Stomach (tissue), 8 donors: ENCODE measurements at regions not wholly inside any gene's neighbourhood (a gene's known extent, or its start where the extent isn't known, plus 50 kb on each side); places are given as distances from the start of the nearest gene placed in this dataset.

ENCODE experiments used
- DNase-seq, 2 donors: peaks; one replicate each; pipeline versions ENCODE4 v3.0.0 to v3.0.0-alpha.2; 2013 to 2019
- H3K27ac ChIP-seq, 5 donors: fragments of 200-600 bp in 4 of 5; sonication (generic) in 4 of 5; one replicate each; pipeline ENCODE4 v1.5.1; 2013 to 2019; ENCODE audit warnings: mild to moderate bottlenecking in 1 of 5, moderate library complexity in 1 of 5
- H3K27me3 ChIP-seq, 3 donors: fragments of 200-600 bp; sonication (generic); one replicate each; pipeline ENCODE4 v1.5.1; 2017 to 2019; ENCODE audit warnings: mixed run types in 1 of 3
- H3K36me3 ChIP-seq, 4 donors: fragments of 200-600 bp; sonication (generic); 1 replicate in 3 of 4; 2 replicates in 1 of 4; pipeline ENCODE4 v1.5.1; 2016 to 2019
- H3K4me1 ChIP-seq, 4 donors: fragments of 200-600 bp; sonication (generic); one replicate each; pipeline ENCODE4 v1.5.1; 2016 to 2019
- H3K4me3 ChIP-seq, 4 donors: fragments of 200-600 bp; sonication (generic) in 3 of 4; one replicate each; pipeline ENCODE4 v1.5.1; 2016 to 2019; ENCODE audit warnings: mild to moderate bottlenecking in 1 of 4
- H3K9me3 ChIP-seq, 4 donors: fragments of 200-600 bp; sonication (generic); one replicate each; pipeline ENCODE4 v1.5.1; 2016 to 2019
- EP300 ChIP-seq: sonication (generic); formaldehyde crosslinking; IDR thresholded peaks from one replicate; pipeline ENCODE4 v1.6.1; 2017; ENCODE audit warnings: antibody characterized with exemption
- POLR2A ChIP-seq, 4 donors: fragments of 450-650 bp; IDR thresholded peaks; one replicate each; pipeline ENCODE4 v1.6.1; 2016; ENCODE audit warnings: antibody characterized with exemption in 4 of 4, control low read depth in 2 of 4, mild to moderate bottlenecking in 1 of 4, moderate library complexity in 1 of 4
- POLR2AphosphoS5 ChIP-seq, 3 donors: sonication (generic); formaldehyde crosslinking; IDR thresholded peaks; one replicate each; pipeline ENCODE4 v1.6.1; 2016; ENCODE audit warnings: antibody characterized with exemption in 3 of 3
- WGBS, 5 donors: extraction: QIAGEN DNeasy Blood & Tissue Kit in 3 of 5; methylation state at CpG; one replicate each; pipeline versions ENCODE4 v1.1.5 to v1.1.7; 2013 to 2018; 5-methylcytosine and 5-hydroxymethylcytosine counted together
- intact Hi-C: fragments of 100-400 bp; cut with DNase I; formaldehyde crosslinking; loops from one replicate; pipeline ENCODE4 v1.15.1; 2023; ENCODE audit warnings: low total_unique reads
- TF ChIP-seq, protein P1 (sequence below), 7 experiments: fragments of 450-650 bp in 4 of 7; fragments of 200-600 bp in 3 of 7; sonication (generic) in 3 of 7; IDR thresholded peaks; one replicate each; pipeline ENCODE4 v1.5.1; 2016 to 2019; ENCODE audit warnings: antibody characterized with exemption in 7 of 7, control low read depth in 2 of 7, mild to moderate bottlenecking in 1 of 7
- donor health status: healthy with polysubstance abuse.
- donor health status: Bipolar disorder and iron deficiency.
- donor health status: healthy.

DNA sequence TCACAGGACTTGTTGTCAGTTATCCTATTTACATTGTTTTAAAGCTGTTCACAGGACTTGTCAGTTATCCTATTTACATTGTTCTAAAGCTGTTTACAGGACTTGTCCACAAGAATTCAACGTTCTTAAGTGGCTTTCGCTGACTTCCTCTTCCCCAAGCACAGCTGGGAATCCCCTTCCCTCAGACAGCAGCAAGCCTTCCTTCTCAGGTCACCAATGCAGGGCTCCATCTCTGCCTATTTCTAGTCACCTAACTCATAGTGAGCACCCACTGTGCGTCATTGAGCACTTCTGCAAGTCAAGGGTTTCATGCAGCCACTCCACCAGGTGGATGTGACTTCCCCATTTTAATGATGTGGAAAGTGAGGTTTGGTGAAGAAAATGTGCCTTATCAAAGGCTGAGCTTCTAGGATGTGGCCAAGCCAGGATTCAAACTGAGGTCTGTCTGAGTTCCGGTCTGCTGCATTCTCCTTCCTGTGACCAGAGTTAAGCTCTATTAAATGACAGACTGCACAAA is 109.8 kb upstream of the ZNF462 start:
- peak in 1 of 2 donors; percentile 54 for DNase-seq
- TF ChIP-seq EP300 (no peak), POLR2AphosphoS5 (IDR thresholded peaks at IDR 0.05) (no peak), POLR2A (IDR thresholded peaks at IDR 0.05) (no peak)
- TF ChIP-seq, protein P1, sequence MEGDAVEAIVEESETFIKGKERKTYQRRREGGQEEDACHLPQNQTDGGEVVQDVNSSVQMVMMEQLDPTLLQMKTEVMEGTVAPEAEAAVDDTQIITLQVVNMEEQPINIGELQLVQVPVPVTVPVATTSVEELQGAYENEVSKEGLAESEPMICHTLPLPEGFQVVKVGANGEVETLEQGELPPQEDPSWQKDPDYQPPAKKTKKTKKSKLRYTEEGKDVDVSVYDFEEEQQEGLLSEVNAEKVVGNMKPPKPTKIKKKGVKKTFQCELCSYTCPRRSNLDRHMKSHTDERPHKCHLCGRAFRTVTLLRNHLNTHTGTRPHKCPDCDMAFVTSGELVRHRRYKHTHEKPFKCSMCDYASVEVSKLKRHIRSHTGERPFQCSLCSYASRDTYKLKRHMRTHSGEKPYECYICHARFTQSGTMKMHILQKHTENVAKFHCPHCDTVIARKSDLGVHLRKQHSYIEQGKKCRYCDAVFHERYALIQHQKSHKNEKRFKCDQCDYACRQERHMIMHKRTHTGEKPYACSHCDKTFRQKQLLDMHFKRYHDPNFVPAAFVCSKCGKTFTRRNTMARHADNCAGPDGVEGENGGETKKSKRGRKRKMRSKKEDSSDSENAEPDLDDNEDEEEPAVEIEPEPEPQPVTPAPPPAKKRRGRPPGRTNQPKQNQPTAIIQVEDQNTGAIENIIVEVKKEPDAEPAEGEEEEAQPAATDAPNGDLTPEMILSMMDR (IDR thresholded peaks at IDR 0.05) = no peak
- peaks cover 0 to 17% (median 6%) of the 10 kb centered on the region in 4 donors for H3K4me1 ChIP-seq
- no peaks in the 10 kb centered on the region for H3K27me3 ChIP-seq
- H3K9me3 ChIP-seq = no peaks in the 10 kb centered on the region
- 35 to 39% (median 38%) methylated on average over 4 of the region's 4 CpGs for WGBS, 5 donors
- intact Hi-C loops = no loop called here
- H3K27ac ChIP-seq = no peak overlapping the region
- no peak overlapping the region for H3K4me3 ChIP-seq
- no peaks in the 10 kb centered on the region for H3K36me3 ChIP-seq

DNA sequence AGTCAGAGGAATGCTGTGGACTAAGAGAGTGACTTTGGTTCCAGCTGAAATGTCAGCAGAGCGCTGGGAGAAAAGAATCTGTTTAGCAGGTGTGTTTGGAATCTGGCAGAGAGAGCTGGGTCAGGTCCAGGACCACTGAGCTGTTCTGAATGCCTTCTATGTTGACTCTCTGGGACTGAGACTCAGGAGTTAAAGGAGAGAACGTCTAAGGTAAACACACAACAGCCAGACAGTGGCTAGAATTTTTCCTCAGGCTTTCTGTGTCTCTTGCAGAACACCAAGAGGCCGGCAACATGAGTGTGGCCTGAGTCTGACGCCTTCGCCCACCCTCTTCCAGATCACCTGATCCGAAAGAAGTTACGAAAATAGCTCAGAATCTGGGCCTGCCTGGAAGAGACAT is 107.2 kb upstream of the ZNF462 start:
- H3K4me3 ChIP-seq = no peak overlapping the region
- peaks cover 0 to 17% (median 6%) of the 10 kb centered on the region in 4 donors for H3K4me1 ChIP-seq

DNA sequence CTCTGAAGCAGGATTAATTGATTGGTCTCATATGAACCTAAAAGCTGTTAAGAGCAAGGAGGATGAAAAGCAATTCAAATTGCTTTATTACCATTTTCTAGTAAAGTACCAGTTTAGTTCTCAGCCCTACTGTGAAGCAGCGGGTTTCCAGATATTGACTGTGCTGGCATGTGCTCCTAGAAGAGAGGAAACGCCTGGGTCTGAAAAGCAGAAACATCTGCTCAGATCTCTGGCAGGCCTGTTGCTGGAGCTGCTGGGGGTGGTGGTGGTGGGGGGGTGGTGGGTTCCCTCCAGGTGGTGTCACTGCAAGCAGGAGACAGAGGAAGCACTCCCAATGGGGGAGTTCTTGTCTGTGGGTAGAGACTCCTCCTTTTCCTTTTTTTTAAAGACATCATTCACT is 105.5 kb upstream of the ZNF462 start:
- DNase-seq = no peak
- H3K4me1 ChIP-seq = peaks cover 0 to 17% (median 6%) of the 10 kb centered on the region in 4 donors
- H3K4me3 ChIP-seq = no peak overlapping the region
- 51 to 79% (median 64%) methylated on average over 2 of the region's 2 CpGs for WGBS, 5 donors
- TF ChIP-seq EP300 = no peak
- TF ChIP-seq POLR2A (IDR thresholded peaks at IDR 0.05) = no peak
- TF ChIP-seq, protein P1 (IDR thresholded peaks at IDR 0.05) = no peak
- no peak for TF ChIP-seq POLR2AphosphoS5 (IDR thresholded peaks at IDR 0.05)
- H3K27ac ChIP-seq = no peak overlapping the region
- H3K9me3 ChIP-seq = no peaks in the 10 kb centered on the region
- no peaks in the 10 kb centered on the region for H3K27me3 ChIP-seq
- intact Hi-C loops = no loop called here
- no peaks in the 10 kb centered on the region for H3K36me3 ChIP-seq

More for the DNA sequence above, 107.2 kb upstream of the ZNF462 start:
- peak overlapping the region in 4 of 5 donors; percentile 7 to 64 (median 34) for H3K27ac ChIP-seq
- TF ChIP-seq, protein P1 (IDR thresholded peaks at IDR 0.05) = no peak
- peak in 1 of 3 donors; percentile 45 for TF ChIP-seq POLR2AphosphoS5 (IDR thresholded peaks at IDR 0.05)
- WGBS, 5 donors = 28 to 47% (median 34%) methylated on average over 7 of the region's 7 CpGs
- no peaks in the 10 kb centered on the region for H3K27me3 ChIP-seq
- peak; percentile 48 to 76 for DNase-seq
- no peaks in the 10 kb centered on the region for H3K9me3 ChIP-seq
- intact Hi-C loops = no loop called here
- no peaks in the 10 kb centered on the region for H3K36me3 ChIP-seq

DNA sequence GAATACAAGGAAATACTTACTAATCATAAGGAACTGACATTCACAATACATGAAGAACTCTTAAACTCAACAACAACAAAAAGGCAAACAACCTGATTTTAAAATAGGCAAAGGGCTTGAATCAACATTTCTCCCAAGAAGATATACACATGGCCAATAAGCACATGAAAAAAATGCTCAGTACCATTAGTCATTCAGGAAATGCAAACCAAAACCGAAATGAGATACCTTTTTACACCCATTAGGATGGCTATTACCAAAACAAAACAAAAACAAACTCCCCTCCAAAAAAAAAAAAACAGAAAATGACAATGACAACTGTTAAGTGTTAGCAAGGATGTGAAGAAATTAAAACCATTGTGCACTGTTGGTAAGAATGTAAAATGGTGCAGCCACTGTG is 104.1 kb upstream of the ZNF462 start:
- Histone ChIP-seq H3K4me3 (no peak overlapping the region), H3K4me1 (peaks cover 0 to 17% (median 6%) of the 10 kb centered on the region in 4 donors), H3K27me3 (no peaks in the 10 kb centered on the region), H3K9me3 (no peaks in the 10 kb centered on the region), H3K36me3 (no peaks in the 10 kb centered on the region), H3K27ac (no peak overlapping the region)
- intact Hi-C loops = no loop called here
- DNase-seq = no peak
- TF ChIP-seq POLR2AphosphoS5 (IDR thresholded peaks at IDR 0.05) = no peak
- WGBS, 5 donors = 26 to 72% (median 58%) methylated on average over 1 of the region's 1 CpG

DNA sequence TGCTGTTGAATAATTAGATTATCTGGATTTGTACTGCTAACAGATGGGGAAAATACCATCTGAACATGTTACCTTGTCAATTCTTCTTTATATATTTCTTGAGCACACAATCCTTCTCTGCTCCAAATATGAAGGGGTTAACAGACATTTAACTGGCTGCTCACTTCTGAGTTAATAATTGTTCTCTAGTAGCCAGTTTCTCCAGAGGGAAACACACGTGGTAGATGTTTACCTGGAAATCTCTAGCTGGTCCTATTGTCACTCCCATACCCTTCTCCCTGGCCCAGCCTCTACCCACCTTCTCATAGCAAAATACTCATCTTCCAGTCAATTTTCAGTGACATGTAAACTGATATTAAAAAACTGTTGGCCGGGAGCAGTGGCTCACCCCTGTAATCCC is 101.5 kb upstream of the ZNF462 start:
- Histone ChIP-seq H3K27me3 (no peaks in the 10 kb centered on the region), H3K36me3 (no peaks in the 10 kb centered on the region), H3K4me3 (no peak overlapping the region), H3K27ac (no peak overlapping the region), H3K9me3 (no peaks in the 10 kb centered on the region), H3K4me1 (peaks cover 0 to 6% (median 0%) of the 10 kb centered on the region in 4 donors)
- 24 to 40% (median 29%) methylated on average over 2 of the region's 2 CpGs for WGBS, 5 donors
- peak in 1 of 2 donors; percentile 27 for DNase-seq
- TF ChIP-seq, protein P1 (IDR thresholded peaks at IDR 0.05) = no peak
- TF ChIP-seq POLR2AphosphoS5 (IDR thresholded peaks at IDR 0.05) = no peak
- intact Hi-C loops = no loop called here
